H1 (cell line): ENCODE measurements at regions not wholly inside any gene's neighbourhood (a gene's known extent, or its start where the extent isn't known, plus 50 kb on each side); places are given as distances from the start of the nearest gene placed in this dataset.

Experiments used
- CTCF ChIA-PET: fragments of 300-600 bp; sonication (Branson Sonifier 250); formaldehyde crosslinking; loops from one replicate; lab custom pipeline; 2021; ENCODE audit not compliant: partially characterized antibody; lab: Charles Lee
- POLR2A ChIA-PET: fragments of 300-600 bp; sonication (Branson Sonifier 250); formaldehyde crosslinking; loops from one replicate; lab custom pipeline; 2021; ENCODE audit warnings: inconsistent platforms; ENCODE audit not compliant: partially characterized antibody; lab: Charles Lee
- DNase-seq, 2 experiments: peaks; one replicate each; pipeline versions ENCODE4 v3.0.0 to v3.0.0-alpha.2; 2010 to 2022; ENCODE audit warnings: low spot score in 2 of 2, low read depth in 1 of 2, mixed read lengths in 1 of 2
- FAIRE-seq: peaks from 2 replicates; lab custom pipeline; 2011; peaks lifted over from hg19 to GRCh38; lab: Jason Lieb, UNC
- H2AFZ ChIP-seq: 2 replicates; pipeline ENCODE4 v1.8.1; 2012; ENCODE audit warnings: low read length, inconsistent platforms
- H2AK5ac ChIP-seq: 2 replicates; pipeline ENCODE4 v1.6.1; 2013; ENCODE audit warnings: low read depth, low read length
- H2BK120ac ChIP-seq: replicated peaks from 2 replicates; pipeline ENCODE3; 2013; ENCODE audit warnings: low read depth, low read length, inconsistent platforms
- H2BK12ac ChIP-seq: 2 replicates; pipeline ENCODE4 v1.6.1; 2013; ENCODE audit warnings: low read depth, low read length
- H2BK15ac ChIP-seq: 2 replicates; pipeline ENCODE4 v1.6.1; 2013; ENCODE audit warnings: low read length
- H2BK20ac ChIP-seq: 2 replicates; pipeline ENCODE4 v1.6.1; 2013; ENCODE audit warnings: low read length
- H2BK5ac ChIP-seq: 2 replicates; pipeline ENCODE4 v1.6.1; 2013; ENCODE audit warnings: low read depth, low read length
- H3K14ac ChIP-seq: 2 replicates; pipeline ENCODE4 v1.6.1; 2013; ENCODE audit warnings: inconsistent platforms; ENCODE audit not compliant: insufficient read length
- H3K18ac ChIP-seq: 2 replicates; pipeline ENCODE4 v1.6.1; 2013; ENCODE audit warnings: low read length; ENCODE audit errors: extremely low read depth
- H3K23ac ChIP-seq: 2 replicates; pipeline ENCODE4 v1.6.1; 2013; ENCODE audit warnings: inconsistent platforms; ENCODE audit not compliant: insufficient read length
- H3K23me2 ChIP-seq: 2 replicates; pipeline ENCODE4 v1.6.1; 2013; ENCODE audit warnings: low read depth, low read length
- H3K27ac ChIP-seq: 2 replicates; pipeline ENCODE4 v1.6.1; 2011; ENCODE audit warnings: low read depth, low read length, inconsistent platforms
- H3K27me3 ChIP-seq, 4 experiments: replicated peaks in 1 of 4; 1 replicate in 1 of 4; 2 replicates in 3 of 4; pipeline versions ENCODE4 v1.6.1 to v1.8.1; 2011 to 2013; ENCODE audit warnings: low read length in 3 of 4, mild to moderate bottlenecking in 3 of 4, inconsistent platforms in 2 of 4, mixed read lengths in 2 of 4, moderate library complexity in 1 of 4; ENCODE audit not compliant: control insufficient read depth in 3 of 4, insufficient read depth in 3 of 4; ENCODE audit errors: extremely low read depth in 1 of 4
- H3K36me3 ChIP-seq, 4 experiments: 2 replicates each; pipeline versions ENCODE4 v1.6.1 to v1.8.1; 2011 to 2013; ENCODE audit warnings: mild to moderate bottlenecking in 4 of 4, low read length in 3 of 4, moderate library complexity in 2 of 4, control low read depth in 1 of 4, inconsistent platforms in 1 of 4; ENCODE audit not compliant: insufficient read depth in 4 of 4, control insufficient read depth in 2 of 4
- H3K4ac ChIP-seq: replicated peaks from 2 replicates; pipeline ENCODE3; 2013; ENCODE audit warnings: low read length, low read depth, mixed read lengths, inconsistent platforms; ENCODE audit not compliant: insufficient read length
- H3K4me1 ChIP-seq, 4 experiments: replicated peaks in 1 of 4; 1 replicate in 1 of 4; 2 replicates in 3 of 4; pipeline versions ENCODE4 v1.6.1 to v1.8.1; 2011 to 2013; ENCODE audit warnings: low read length in 3 of 4, inconsistent platforms in 2 of 4, mixed read lengths in 1 of 4; ENCODE audit not compliant: insufficient read depth in 4 of 4, control insufficient read depth in 3 of 4
- H3K4me2 ChIP-seq, 2 experiments: 2 replicates each; pipeline versions ENCODE4 v1.6.1 to v1.8.1; 2011 to 2013; ENCODE audit warnings: low read depth in 2 of 2, low read length in 2 of 2, control low read depth in 1 of 2, inconsistent platforms in 1 of 2, mild to moderate bottlenecking in 1 of 2; ENCODE audit not compliant: insufficient read depth in 1 of 2
- H3K4me3 ChIP-seq, 4 experiments: fragments of 200-600, 300-600 bp in 1 of 4; sonication (generic), shearing (Covaris generic), sonication (Bioruptor Twin) in 1 of 4; 2 replicates each; pipeline versions ENCODE4 v1.5.1 to v1.8.1; 2011 to 2016; ENCODE audit warnings: low read length in 4 of 4, low read depth in 3 of 4, control low read depth in 2 of 4, inconsistent platforms in 2 of 4, mild to moderate bottlenecking in 2 of 4, mixed read lengths in 1 of 4, moderate library complexity in 1 of 4; ENCODE audit not compliant: insufficient read depth in 2 of 4; ENCODE audit errors: extremely low read depth in 1 of 4
- H3K56ac ChIP-seq: replicated peaks from 2 replicates; pipeline ENCODE3; 2013; ENCODE audit warnings: low read depth, mild to moderate bottlenecking, mixed read lengths, low read length, inconsistent platforms; ENCODE audit not compliant: insufficient read length
- H3K79me1 ChIP-seq: 2 replicates; pipeline ENCODE4 v1.6.1; 2013; ENCODE audit warnings: low read depth, low read length, control low read depth
- H3K79me2 ChIP-seq, 2 experiments: 2 replicates each; pipeline versions ENCODE4 v1.6.1 to v1.8.1; 2012 to 2013; ENCODE audit warnings: low read length in 2 of 2, mild to moderate bottlenecking in 2 of 2, inconsistent platforms in 1 of 2; ENCODE audit not compliant: insufficient read depth in 2 of 2, control insufficient read depth in 1 of 2
- H3K9ac ChIP-seq, 4 experiments: replicated peaks in 1 of 4; 1 replicate in 1 of 4; 2 replicates in 3 of 4; pipeline versions ENCODE4 v1.6.1 to v1.8.1; 2011 to 2013; ENCODE audit warnings: low read depth in 3 of 4, low read length in 3 of 4, control low read depth in 2 of 4, mild to moderate bottlenecking in 2 of 4, moderate library complexity in 2 of 4, inconsistent platforms in 1 of 4; ENCODE audit errors: extremely low read depth in 1 of 4
- H3K9me3 ChIP-seq, 2 experiments: 2 replicates each; pipeline versions ENCODE4 v1.6.1 to v1.8.1; 2012 to 2013; ENCODE audit warnings: mild to moderate bottlenecking in 2 of 2, moderate library complexity in 2 of 2, control low read depth in 1 of 2, inconsistent platforms in 1 of 2, low read depth in 1 of 2, low read length in 1 of 2, mixed read lengths in 1 of 2; ENCODE audit not compliant: insufficient read depth in 2 of 2
- H4K20me1 ChIP-seq, 2 experiments: replicated peaks in 1 of 2; 2 replicates each; pipeline versions ENCODE3 to v1.8.1; 2011 to 2013; ENCODE audit warnings: inconsistent platforms in 2 of 2, low read length in 2 of 2, mild to moderate bottlenecking in 1 of 2; ENCODE audit not compliant: insufficient read depth in 2 of 2, control insufficient read depth in 1 of 2
- H4K5ac ChIP-seq: 2 replicates; pipeline ENCODE4 v1.6.1; 2013; ENCODE audit warnings: low read length, low read depth, mixed read lengths, inconsistent platforms; ENCODE audit not compliant: insufficient read length
- H4K8ac ChIP-seq: 2 replicates; pipeline ENCODE4 v1.8.0; 2013; ENCODE audit warnings: mild to moderate bottlenecking, moderate library complexity, low read length, inconsistent platforms; ENCODE audit not compliant: insufficient read depth; ENCODE audit errors: extremely low read depth
- H4K91ac ChIP-seq: replicated peaks from 2 replicates; pipeline ENCODE3; 2013; ENCODE audit warnings: low read length, mixed read lengths, inconsistent platforms; ENCODE audit not compliant: insufficient read length
- CBX5 ChIP-seq: fragments of 300-800, 300-1000 bp; sonication (generic); IDR thresholded peaks from 2 replicates; pipeline ENCODE4 v1.7.1; 2016; ENCODE audit warnings: antibody characterized with exemption, low read length, low read depth
- GTF2F1 ChIP-seq: IDR thresholded peaks from 2 replicates; pipeline ENCODE4 v1.6.1; 2012; ENCODE audit warnings: low read depth, low read length, improper control_type of control experiment, borderline replicate concordance
- POLR2A ChIP-seq, 2 experiments: IDR thresholded peaks; 1 replicate in 1 of 2; 2 replicates in 1 of 2; pipeline ENCODE4 v1.6.1; 2011; ENCODE audit warnings: low read depth in 2 of 2, low read length in 2 of 2, mild to moderate bottlenecking in 2 of 2; ENCODE audit errors: control extremely low read depth in 1 of 2
- RAD21 ChIP-seq, 2 experiments: IDR thresholded peaks in 1 of 2; conservative IDR thresholded peaks in 1 of 2; 2 replicates each; pipeline ENCODE4 v1.6.1; 2011; ENCODE audit warnings: low read depth in 2 of 2, low read length in 2 of 2, improper control_type of control experiment in 1 of 2, inconsistent platforms in 1 of 2, mild to moderate bottlenecking in 1 of 2, moderate library complexity in 1 of 2
- RFX5 ChIP-seq: IDR thresholded peaks from 2 replicates; pipeline ENCODE4 v1.6.1; 2011; ENCODE audit warnings: low read depth, low read length, improper control_type of control experiment, borderline replicate concordance
- SIN3A ChIP-seq, 2 experiments: IDR thresholded peaks in 1 of 2; conservative IDR thresholded peaks in 1 of 2; 2 replicates each; pipeline ENCODE4 v1.6.1; 2011 to 2012; ENCODE audit warnings: low read length in 2 of 2, improper control_type of control experiment in 1 of 2, low read depth in 1 of 2, mild to moderate bottlenecking in 1 of 2
- SP2 ChIP-seq: IDR thresholded peaks from 2 replicates; pipeline ENCODE4 v1.6.1; 2012; ENCODE audit warnings: mild to moderate bottlenecking, low read length, inconsistent platforms
- SUZ12 ChIP-seq: fragments of 200-600 bp; sonication (generic); IDR thresholded peaks from 2 replicates; pipeline ENCODE4 v1.6.1; 2012; ENCODE audit warnings: mild to moderate bottlenecking, inconsistent platforms, low read length, moderate library complexity, mixed read lengths
- TEAD4 ChIP-seq: IDR thresholded peaks from 2 replicates; pipeline ENCODE4 v1.6.1; 2012; ENCODE audit warnings: low read depth, low read length, inconsistent platforms, mixed read lengths
- USF2 ChIP-seq: IDR thresholded peaks from 2 replicates; pipeline ENCODE4 v1.6.1; 2011; ENCODE audit warnings: low read length, improper control_type of control experiment
- YY1 ChIP-seq: IDR thresholded peaks from 2 replicates; pipeline ENCODE4 v1.6.1; 2011; ENCODE audit warnings: low read depth, mild to moderate bottlenecking, low read length
- WGBS, 2 experiments: shearing (Covaris generic) in 1 of 2; methylation state at CpG; one replicate each; pipeline versions ENCODE4 v1.1.6 to v1.1.7; 2013 to 2015; ENCODE audit warnings: low lambda C conversion rate in 2 of 2, mixed read lengths in 2 of 2, inconsistent platforms in 1 of 2, low coverage in 1 of 2, missing lambda C conversion rate in 1 of 2; ENCODE audit not compliant: insufficient replicate concordance in 2 of 2, insufficient coverage in 1 of 2, insufficient read length in 1 of 2; ENCODE audit errors: extremely low coverage in 1 of 2, missing lambda C conversion rate in 1 of 2; 5-methylcytosine and 5-hydroxymethylcytosine counted together
- TF ChIP-seq, protein P1 (sequence below): IDR thresholded peaks from 2 replicates; pipeline ENCODE4 v1.6.1; 2012; ENCODE audit warnings: low read length, inconsistent platforms

DNA sequence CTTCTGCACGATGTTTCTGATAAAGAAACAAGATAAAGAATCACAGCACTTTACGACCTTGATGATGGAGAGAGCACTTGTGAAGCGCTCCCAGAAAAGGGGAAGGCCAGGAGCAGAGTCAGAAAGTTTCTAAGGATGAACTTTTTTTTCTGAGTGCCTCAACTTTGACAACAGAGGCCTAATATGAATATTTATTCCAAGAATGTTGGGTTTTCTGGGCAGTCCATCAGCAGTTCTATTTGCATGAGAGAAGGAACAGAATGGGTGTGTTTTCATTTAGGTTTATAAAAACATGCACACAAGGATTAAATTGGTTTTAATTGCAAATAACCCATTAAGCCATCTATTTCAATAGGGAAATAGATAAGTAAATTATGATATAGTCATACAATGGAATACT lies 204.9 kb downstream of the SIM1 start:
- no peaks in the 10 kb centered on the region for H4K20me1 ChIP-seq
- H2AK5ac ChIP-seq, result no peak overlapping the region
- H4K8ac ChIP-seq, result no peak overlapping the region
- no peaks in the 10 kb centered on the region for H3K79me2 ChIP-seq
- H2BK120ac ChIP-seq, result no peak overlapping the region
- no peak for DNase-seq
- no peak overlapping the region for H3K23ac ChIP-seq
- H3K27me3 ChIP-seq, result no peaks in the 10 kb centered on the region
- no peak overlapping the region for H3K4me2 ChIP-seq
- no peak overlapping the region for H3K9ac ChIP-seq
- no peak overlapping the region for H2BK12ac ChIP-seq
- H2BK15ac ChIP-seq, result no peak overlapping the region
- H3K4me1 ChIP-seq, result peaks cover 0 to 2% (median 0%) of the 10 kb centered on the region in 4 experiments; a peak in 2 of 7 replicates
- H2BK5ac ChIP-seq, result no peak overlapping the region
- 84% methylated on average over 3 of the region's 3 CpGs; no CpG with 5 or more reads in 1 of the 2 experiments for WGBS, 2 experiments
- H3K36me3 ChIP-seq, result no peaks in the 10 kb centered on the region
- H3K4ac ChIP-seq, result no peak overlapping the region
- no peak overlapping the region for H2AFZ ChIP-seq
- no peak overlapping the region for H4K5ac ChIP-seq
- ChIA-PET POLR2A (interaction anchor here (1.4 kb wide), 1 partner anchor 27 kb away, joined by 3 read pairs; no protein-coding TSS in a partner anchor), CTCF (interaction anchor here (0.7 to 0.9 kb wide), 2 partner anchors 12 to 80 kb away, joined by 3 read pairs; no protein-coding TSS in a partner anchor)
- no peak for FAIRE-seq
- no peak overlapping the region for H4K91ac ChIP-seq
- no peak overlapping the region for H3K27ac ChIP-seq
- H3K9me3 ChIP-seq, result no peaks in the 10 kb centered on the region
- H3K14ac ChIP-seq, result no peak overlapping the region
- H3K79me1 ChIP-seq, result no peaks in the 10 kb centered on the region
- no peak overlapping the region for H3K56ac ChIP-seq
- H2BK20ac ChIP-seq, result no peak overlapping the region
- no peaks in the 10 kb centered on the region for H3K23me2 ChIP-seq
- H3K4me3 ChIP-seq, result no peak overlapping the region
- H3K18ac ChIP-seq, result no peak overlapping the region
- TF ChIP-seq, protein P1, sequence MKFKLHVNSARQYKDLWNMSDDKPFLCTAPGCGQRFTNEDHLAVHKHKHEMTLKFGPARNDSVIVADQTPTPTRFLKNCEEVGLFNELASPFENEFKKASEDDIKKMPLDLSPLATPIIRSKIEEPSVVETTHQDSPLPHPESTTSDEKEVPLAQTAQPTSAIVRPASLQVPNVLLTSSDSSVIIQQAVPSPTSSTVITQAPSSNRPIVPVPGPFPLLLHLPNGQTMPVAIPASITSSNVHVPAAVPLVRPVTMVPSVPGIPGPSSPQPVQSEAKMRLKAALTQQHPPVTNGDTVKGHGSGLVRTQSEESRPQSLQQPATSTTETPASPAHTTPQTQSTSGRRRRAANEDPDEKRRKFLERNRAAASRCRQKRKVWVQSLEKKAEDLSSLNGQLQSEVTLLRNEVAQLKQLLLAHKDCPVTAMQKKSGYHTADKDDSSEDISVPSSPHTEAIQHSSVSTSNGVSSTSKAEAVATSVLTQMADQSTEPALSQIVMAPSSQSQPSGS, result no peak
- TF ChIP-seq USF2, result no peak
- TF ChIP-seq GTF2F1, result no peak
- TF ChIP-seq CBX5, result no peak
- no peak for TF ChIP-seq TEAD4
- TF ChIP-seq POLR2A (IDR thresholded peaks at IDR 0.05; ENCODE audit: control extremely low read depth in 1 of 2, low read depth in 2 of 2, low read length in 2 of 2), result no peak
- no peak for TF ChIP-seq SIN3A (conservative IDR thresholded peaks at IDR 0.05 in 1 of 2, IDR thresholded peaks at IDR 0.05 in 1 of 2; ENCODE audit: low read depth in 1 of 2, low read length in 2 of 2)
- no peak for TF ChIP-seq RFX5
- no peak for TF ChIP-seq SUZ12
- TF ChIP-seq SP2, result no peak
- TF ChIP-seq RAD21 (IDR thresholded peaks at IDR 0.05 in 1 of 2, conservative IDR thresholded peaks at IDR 0.05 in 1 of 2; ENCODE audit: low read depth in 2 of 2, low read length in 2 of 2), result no peak
- TF ChIP-seq YY1, result no peak
